Epidermal melanocyte (primary cell): ENCODE measurements at regions not wholly inside any gene's neighbourhood (a gene's known extent, or its start where the extent isn't known, plus 50 kb on each side); places are given as distances from the start of the nearest gene placed in this dataset.
A peak's percentile ranks its signal among the peaks of the same experiment; 100 is the strongest.
"Not testable (repeated sequence)": the region's sequence is repeated elsewhere in the genome, so short reads cannot be mapped to it uniquely, and the experiment has no call there.

Source experiments
- DNase-seq: peaks from one replicate; pipeline ENCODE4 v3.0.0; 2011; ENCODE audit warnings: low spot score; ENCODE audit not compliant: insufficient read length

DNA sequence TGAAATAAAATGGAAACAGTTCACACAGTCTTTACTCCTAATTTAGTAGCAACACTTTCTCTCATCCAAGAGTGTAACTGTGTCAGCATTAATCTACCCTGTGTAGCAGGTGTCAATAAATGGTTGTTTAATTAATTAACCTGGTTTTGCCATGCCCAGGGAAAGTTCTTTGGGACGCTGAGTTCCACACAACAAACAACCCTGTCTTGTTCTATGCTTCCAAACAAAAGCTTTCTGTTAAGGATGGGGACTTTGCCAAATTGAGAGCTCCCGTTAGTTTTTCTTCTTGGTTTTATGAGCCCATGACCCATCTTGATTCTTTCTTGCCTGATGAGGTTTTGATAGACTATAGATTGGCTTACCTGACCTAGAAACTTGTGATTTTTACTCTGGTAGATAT is 530.1 kb downstream of the KCNJ2 start:
- no peak for DNase-seq

DNA sequence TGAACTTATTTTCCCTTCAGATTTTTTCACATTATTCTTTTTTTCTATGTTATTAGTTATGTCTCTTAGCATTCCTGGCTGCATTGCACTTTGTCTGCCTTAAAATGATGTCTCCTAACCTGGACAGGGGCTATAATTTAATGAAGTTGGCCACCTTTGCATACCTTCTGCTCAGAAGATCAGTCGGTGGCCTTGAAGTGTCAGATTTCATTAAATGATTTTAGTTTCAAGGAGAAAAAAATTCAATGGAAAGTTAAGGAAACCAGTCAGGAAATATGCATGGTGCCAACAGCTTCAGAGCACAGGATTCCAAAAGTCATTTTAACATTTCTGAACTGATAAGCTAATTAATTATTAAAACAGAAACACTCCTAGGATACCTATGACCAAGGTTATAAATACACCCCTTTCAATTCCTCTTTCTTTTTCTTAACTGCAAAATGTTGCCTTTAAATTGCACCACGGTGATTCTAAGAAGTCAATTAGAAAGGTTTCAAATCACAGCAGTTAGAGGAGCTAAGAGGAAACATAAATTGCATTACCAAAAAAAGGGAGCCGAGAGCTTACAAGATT is 533.4 kb downstream of the KCNJ2 start:
- DNase-seq = no peak

GRCh38 chr17:70709596-70709995 is 540.3 kb downstream of the KCNJ2 start:
- DNase-seq = no peak

DNA sequence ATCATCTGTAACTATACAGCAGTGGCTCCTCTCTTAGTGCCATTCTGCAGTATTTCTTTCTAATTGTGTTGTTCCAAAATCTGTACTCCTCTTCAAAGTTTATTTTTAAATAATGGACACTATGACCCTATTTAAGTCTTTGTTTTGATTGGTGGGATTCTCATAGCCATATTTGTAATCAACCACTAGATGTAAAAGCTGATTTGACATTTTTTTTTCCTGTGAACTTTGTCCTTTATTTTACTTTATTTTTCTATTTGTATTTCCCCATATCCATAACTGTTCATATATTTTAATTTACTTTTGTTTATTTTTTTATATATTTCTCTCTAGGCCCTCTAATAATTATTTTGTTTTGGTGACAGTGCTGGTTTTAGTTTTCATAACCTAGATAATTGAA is 544.4 kb downstream of the KCNJ2 start:
- DNase-seq = no peak

DNA sequence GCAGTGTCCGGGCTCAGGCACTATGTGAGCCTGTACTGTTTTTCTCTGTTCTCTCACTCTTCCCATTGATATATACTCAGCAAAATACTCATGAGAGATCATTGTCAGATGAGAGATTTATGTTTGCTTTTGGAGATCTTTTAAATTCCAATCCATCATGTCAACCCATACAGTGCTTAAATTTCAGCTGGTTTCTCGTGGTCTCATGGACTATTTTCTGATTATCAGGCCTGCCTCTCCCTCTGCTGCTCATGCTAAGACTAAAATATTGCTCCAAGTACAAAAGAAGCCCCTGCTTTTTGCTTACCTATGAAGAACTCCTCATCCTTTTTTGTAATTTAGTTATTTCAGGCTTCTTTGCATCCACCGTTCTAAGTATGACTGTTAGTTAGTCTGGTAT is 547.2 kb downstream of the KCNJ2 start:
- no peak for DNase-seq

GRCh38 chr17:70717042-70717441 is 547.7 kb downstream of the KCNJ2 start:
- no peak for DNase-seq

GRCh38 chr17:70736375-70736957 is 567.1 kb downstream of the KCNJ2 start:
- no peak for DNase-seq

DNA sequence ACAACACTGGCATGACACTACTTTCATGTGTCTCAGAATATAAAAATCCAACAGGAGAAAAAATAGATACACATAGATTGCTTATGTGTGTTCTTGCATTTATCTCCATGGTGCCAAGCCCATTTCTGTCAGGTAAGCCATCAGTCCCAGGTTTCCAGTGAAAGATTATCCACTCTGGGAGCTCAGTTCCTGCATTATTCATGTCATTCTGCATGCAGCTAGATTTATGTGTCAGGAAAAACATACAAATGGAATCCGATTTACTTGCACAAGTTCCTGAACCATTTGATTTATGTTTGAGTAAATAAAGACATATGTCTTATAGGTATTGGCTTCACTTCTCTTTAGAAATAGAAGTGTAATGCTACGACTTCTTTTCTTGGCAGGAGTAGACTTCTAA is 569.7 kb downstream of the KCNJ2 start:
- no peak for DNase-seq

DNA sequence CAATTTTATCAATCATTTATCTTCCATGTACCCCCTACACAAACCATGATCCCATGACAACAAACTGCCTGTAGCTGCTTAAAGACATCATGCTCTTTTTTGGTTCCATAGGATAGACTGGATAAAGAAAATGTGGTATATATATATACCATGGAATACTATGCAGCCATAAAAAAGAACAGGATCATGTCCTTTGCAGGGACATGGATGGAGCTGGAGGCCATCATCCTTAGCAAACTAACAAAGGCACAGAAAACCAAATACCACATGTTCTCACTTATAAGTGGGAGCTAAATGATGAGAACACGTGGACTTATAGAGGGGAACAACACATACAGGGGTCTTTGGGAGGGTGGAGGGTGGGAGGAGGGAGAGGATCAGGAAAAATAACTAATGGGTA is 577.2 kb downstream of the KCNJ2 start:
- DNase-seq = not testable (repeated sequence)

GRCh38 chr17:70750983-70751382 is 581.7 kb downstream of the KCNJ2 start:
- no peak for DNase-seq

DNA sequence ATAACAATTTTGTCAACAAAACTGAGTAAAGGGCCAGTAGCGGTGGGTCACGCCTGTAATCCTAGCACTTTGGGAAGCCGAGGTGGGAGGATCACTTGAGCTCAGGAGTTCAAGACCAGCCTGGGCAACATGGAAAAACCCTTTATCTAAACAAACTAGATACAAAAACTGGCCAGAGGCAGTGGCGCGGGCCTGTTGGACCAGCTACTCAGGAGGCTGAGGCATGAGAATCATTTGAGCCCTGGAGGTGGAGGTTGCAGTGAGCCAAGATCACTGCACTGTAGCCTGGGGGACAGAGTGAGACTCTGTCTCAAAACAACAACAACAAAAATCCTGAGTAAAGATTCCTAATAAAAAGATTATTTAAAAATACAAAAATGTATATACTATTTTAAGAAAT is 583.1 kb downstream of the KCNJ2 start:
- DNase-seq = not testable (repeated sequence)

DNA sequence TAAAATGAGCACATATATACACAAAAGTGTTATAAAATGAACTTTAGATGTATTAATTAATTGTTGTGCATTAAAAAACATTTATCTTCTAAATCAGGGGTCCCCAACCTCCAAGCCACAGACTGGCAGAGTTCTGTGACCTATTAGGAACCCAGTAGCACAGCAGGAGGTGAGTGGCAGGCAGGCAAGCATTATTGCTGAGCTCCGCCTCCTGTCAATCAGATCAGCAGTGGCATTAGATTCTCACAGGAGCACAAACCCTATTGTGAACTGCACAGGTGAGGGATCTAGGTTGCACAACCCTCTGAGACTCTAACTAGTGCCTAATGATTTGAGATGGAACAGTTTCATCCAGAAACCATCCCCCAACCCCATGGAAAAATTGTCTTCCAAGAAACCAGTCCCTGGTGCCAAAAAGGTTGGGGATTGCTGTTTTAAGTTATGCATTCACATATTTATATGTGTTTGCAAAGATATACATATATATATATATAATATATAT is 583.7 kb downstream of the KCNJ2 start:
- no peak for DNase-seq

DNA sequence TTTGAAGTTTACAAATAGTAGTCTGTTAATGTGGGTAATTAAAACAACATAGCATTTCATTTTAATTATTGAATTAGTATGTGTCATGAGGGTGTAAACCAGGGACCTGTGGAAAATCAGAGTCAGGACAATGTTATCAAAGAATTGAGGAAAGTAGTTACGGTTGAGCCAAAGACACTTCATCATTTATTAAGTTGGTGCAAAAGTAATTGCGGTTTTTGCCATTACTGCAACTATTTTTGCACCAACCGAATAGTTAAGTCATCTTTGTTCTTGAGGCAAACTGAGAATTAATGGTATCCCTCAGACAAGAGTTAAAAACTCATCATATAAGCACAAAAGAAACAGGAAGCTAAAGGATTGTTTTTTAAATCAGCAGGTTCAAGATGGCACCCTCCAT is 593.7 kb downstream of the KCNJ2 start:
- no peak for DNase-seq

GRCh38 chr17:70767102-70767701 is 597.9 kb downstream of the KCNJ2 start:
- peak; percentile 37 for DNase-seq

- no peak for DNase-seq
Measured at GRCh38 chr17:70769956-70770355, 600.6 kb downstream of the KCNJ2 start.

- no peak for DNase-seq
Measured at GRCh38 chr17:70771804-70772386, 602.6 kb downstream of the KCNJ2 start.

DNA sequence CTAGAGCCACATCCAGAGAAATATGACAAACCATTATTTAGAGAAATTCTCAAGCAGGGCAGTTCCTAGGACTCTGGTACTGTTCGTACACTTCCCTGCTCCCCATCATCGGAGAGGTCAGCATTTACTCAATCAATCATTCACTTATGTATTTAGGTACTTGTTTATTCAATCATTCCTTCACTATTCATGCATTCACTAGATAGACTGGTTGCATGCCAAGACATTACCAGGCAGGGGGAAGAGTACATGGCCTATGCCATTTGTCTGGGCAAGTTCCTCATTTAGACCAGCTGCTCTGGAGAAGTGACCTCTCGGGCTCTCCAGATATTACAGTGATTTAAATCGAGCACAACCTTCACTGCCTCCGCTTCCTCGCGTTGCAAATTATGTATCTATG is 603.4 kb downstream of the KCNJ2 start:
- DNase-seq = no peak

DNA sequence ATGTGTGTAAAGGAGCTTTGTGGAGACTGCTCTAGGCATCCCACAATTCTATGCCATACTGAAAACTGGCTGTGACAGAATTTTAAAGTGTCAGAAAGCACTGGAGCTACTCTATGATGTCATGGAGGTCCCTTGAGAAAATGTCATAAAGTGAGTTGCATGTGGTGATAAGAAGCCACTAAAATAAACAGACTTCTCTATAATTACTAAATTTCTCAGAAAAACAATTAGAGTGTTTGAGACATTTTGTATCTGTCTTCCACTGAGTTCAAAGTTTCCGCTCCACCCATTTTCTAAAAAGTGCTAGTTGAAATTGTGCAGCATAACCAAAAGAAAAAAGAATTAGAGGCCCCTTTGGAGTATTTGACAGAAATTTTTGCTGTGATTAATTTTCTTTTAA is 603.9 kb downstream of the KCNJ2 start:
- DNase-seq = no peak

DNA sequence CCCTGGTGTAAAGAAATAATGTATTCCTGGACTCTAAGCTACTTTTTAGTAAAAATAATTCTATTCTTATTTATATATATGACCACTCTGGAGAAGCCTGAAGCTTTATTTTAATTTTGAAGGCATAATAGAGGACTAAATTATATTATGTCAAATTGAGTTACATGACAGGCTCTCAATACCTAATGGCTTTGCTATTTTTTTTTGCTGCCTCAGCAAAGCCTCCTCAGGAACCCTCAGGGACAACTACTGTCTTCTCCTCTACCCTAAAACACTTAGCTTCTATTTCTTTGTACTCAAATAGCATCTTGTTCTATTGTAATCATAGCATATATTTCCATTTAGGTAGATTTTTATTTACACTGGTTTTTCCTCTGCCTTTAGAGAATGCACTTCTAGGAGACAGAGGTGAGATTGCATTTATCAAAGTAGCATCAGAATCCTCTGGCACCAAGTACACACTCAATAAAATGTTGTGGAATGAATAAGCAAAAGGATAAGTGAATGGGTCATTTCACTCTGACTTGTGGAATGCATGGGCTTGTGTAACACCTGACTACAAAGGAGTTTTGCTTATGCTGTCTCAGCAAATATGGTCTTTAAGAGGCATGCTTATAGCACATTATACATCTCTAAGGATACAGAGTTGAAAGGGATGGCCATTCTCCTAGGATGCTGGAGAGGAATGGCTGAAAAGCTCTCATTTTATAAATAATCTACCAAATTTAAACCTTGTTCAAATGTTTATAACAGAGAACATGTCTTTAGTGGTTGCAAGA is 605.2 kb downstream of the KCNJ2 start:
- DNase-seq = no peak

DNA sequence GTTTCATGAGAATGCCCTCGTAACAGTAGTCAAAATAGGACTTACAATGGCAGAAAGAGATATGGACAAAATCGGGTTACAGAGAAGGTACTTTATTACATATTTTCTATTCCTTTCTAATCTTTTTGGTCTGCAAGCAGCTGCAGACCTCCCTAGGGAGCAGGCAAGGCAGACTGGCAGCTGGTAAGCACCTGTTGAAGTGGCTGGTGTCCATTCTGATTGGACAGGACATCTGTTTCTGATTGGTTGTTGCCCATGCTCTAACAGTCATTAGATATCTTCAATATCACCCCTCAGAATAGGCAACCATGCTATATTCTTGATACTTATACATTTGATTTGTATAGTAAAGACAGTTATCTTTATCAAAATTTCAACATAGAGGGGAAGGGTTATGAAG is 606.3 kb downstream of the KCNJ2 start:
- no peak for DNase-seq

DNA sequence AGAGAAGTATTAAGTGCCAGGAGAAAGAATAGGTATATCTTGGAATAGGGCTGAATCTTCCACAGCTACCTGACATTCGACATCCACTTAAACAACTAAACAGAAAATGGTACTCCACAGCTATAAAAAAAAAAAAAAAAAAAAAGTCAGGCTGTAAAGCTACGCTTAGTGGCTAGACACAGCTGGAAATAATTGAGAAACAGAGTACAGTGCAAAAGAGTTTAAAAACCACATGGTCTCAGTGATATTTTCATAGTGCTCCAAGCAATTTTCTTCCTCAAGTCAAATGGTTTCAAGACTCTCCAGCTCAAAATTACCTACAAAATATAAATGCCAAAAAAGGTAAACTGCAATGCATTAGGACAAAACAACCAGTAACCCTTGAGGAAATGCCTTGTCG is 607.1 kb downstream of the KCNJ2 start:
- no peak for DNase-seq

- no peak for DNase-seq
Measured at GRCh38 chr17:70780031-70780430, 610.7 kb downstream of the KCNJ2 start.
